SW 1271 (cell line): ENCODE measurements at regions not wholly inside any gene's neighbourhood (a gene's known extent, or its start where the extent isn't known, plus 50 kb on each side); places are given as distances from the start of the nearest gene placed in this dataset.
"Not testable (repeated sequence)": the region's sequence is repeated elsewhere in the genome, so short reads cannot be mapped to it uniquely, and the experiment has no call there.

Experiments used
- DNase-seq, 2 experiments: peaks; one replicate each; lab custom pipeline; 2025; lab: John Stamatoyannopoulos, UW

- no peak for DNase-seq
These were observed 133.7 kb downstream of the ATL2 start for GRCh38 chr2:38243186-38243880.

- DNase-seq = no peak
These were observed 137.6 kb downstream of the ATL2 start for GRCh38 chr2:38239452-38239851.

GRCh38 chr2:38238705-38239104 lies 138.4 kb downstream of the ATL2 start:
- not testable (repeated sequence) for DNase-seq

- DNase-seq = no peak
These were observed 139.8 kb downstream of the ATL2 start for GRCh38 chr2:38237311-38237710.

GRCh38 chr2:38233231-38233983 lies 143.7 kb downstream of the ATL2 start:
- no peak for DNase-seq

GRCh38 chr2:38232454-38232853 lies 144.6 kb downstream of the ATL2 start:
- no peak for DNase-seq

- DNase-seq = no peak
These were observed 146.3 kb downstream of the ATL2 start for GRCh38 chr2:38230756-38231155.

- no peak for DNase-seq
These were observed 148.3 kb downstream of the ATL2 start for GRCh38 chr2:38228753-38229152.

- DNase-seq = no peak
These were observed 149.0 kb upstream of the CYP1B1 start for GRCh38 chr2:38224821-38225437.

GRCh38 chr2:38224181-38224580 lies 148.2 kb upstream of the CYP1B1 start:
- no peak for DNase-seq

- DNase-seq = no peak
These were observed 147.3 kb upstream of the CYP1B1 start for GRCh38 chr2:38223256-38223655.

- no peak for DNase-seq
These were observed 144.2 kb upstream of the CYP1B1 start for GRCh38 chr2:38220164-38220563.

- DNase-seq = no peak
These were observed 143.0 kb upstream of the CYP1B1 start for GRCh38 chr2:38218995-38219394.

- no peak for DNase-seq
These were observed 142.6 kb upstream of the CYP1B1 start for GRCh38 chr2:38218591-38218991.

GRCh38 chr2:38217401-38218188 lies 141.6 kb upstream of the CYP1B1 start:
- no peak for DNase-seq

- DNase-seq = no peak
These were observed 140.9 kb upstream of the CYP1B1 start for GRCh38 chr2:38216886-38217285.

- no peak for DNase-seq
These were observed 140.0 kb upstream of the CYP1B1 start for GRCh38 chr2:38215993-38216392.

GRCh38 chr2:38215522-38215921 lies 139.6 kb upstream of the CYP1B1 start:
- DNase-seq = no peak

GRCh38 chr2:38214209-38214717 lies 138.3 kb upstream of the CYP1B1 start:
- DNase-seq = no peak

- DNase-seq = no peak
These were observed 137.7 kb upstream of the CYP1B1 start for GRCh38 chr2:38213619-38214167.

- DNase-seq = no peak
These were observed 136.4 kb upstream of the CYP1B1 start for GRCh38 chr2:38212312-38212711.

GRCh38 chr2:38207168-38207567 lies 131.2 kb upstream of the CYP1B1 start:
- DNase-seq = no peak
